Globus pallidus (tissue), 1 donor: ENCODE measurements at regions not wholly inside any gene's neighbourhood (a gene's known extent, or its start where the extent isn't known, plus 50 kb on each side); places are given as distances from the start of the nearest gene placed in this dataset.
"Not testable (repeated sequence)": the region's sequence is repeated elsewhere in the genome, so short reads cannot be mapped to it uniquely, and the experiment has no call there.

Experiments
- DNase-seq: peaks from one replicate; pipeline ENCODE4 v3.0.0-alpha.2; 2015; ENCODE audit warnings: low spot score

GRCh38 chr7:140283472-140283871 is 106.7 kb upstream of the KDM7A start:
- no peak for DNase-seq

GRCh38 chr7:140281960-140282359 is 105.2 kb upstream of the KDM7A start:
- DNase-seq, result no peak

GRCh38 chr7:140281255-140281654 is 104.5 kb upstream of the KDM7A start:
- no peak for DNase-seq

GRCh38 chr7:140276001-140276400 is 99.2 kb upstream of the KDM7A start:
- DNase-seq, result no peak

GRCh38 chr7:140275069-140275965 is 98.5 kb upstream of the KDM7A start:
- no peak for DNase-seq

- no peak for DNase-seq
Measured at GRCh38 chr7:140273417-140273816, 96.6 kb upstream of the KDM7A start.

GRCh38 chr7:140271643-140271968 is 94.8 kb upstream of the KDM7A start:
- not testable (repeated sequence) for DNase-seq

- DNase-seq, result no peak
Measured at GRCh38 chr7:140269004-140269638, 92.3 kb upstream of the KDM7A start.

GRCh38 chr7:140267381-140268226 is 90.8 kb upstream of the KDM7A start:
- no peak for DNase-seq

GRCh38 chr7:140263277-140263676 is 86.5 kb upstream of the KDM7A start:
- DNase-seq, result no peak

GRCh38 chr7:140262242-140262903 is 85.6 kb upstream of the KDM7A start:
- no peak for DNase-seq

GRCh38 chr7:140261522-140261921 is 84.7 kb upstream of the KDM7A start:
- no peak for DNase-seq

- no peak for DNase-seq
Measured at GRCh38 chr7:140261105-140261486, 84.3 kb upstream of the KDM7A start.

GRCh38 chr7:140260352-140261104 is 83.7 kb upstream of the KDM7A start:
- peak; percentile 82 for DNase-seq

GRCh38 chr7:140257278-140257677 is 80.5 kb upstream of the KDM7A start:
- not testable (repeated sequence) for DNase-seq

GRCh38 chr7:140254976-140255375 is 78.2 kb upstream of the KDM7A start:
- not testable (repeated sequence) for DNase-seq

- DNase-seq, result peak; percentile 71
Measured at GRCh38 chr7:140249036-140249806, 72.4 kb upstream of the KDM7A start.

- DNase-seq, result no peak
Measured at GRCh38 chr7:140247559-140247958, 70.8 kb upstream of the KDM7A start.

GRCh38 chr7:140245611-140246105 is 68.9 kb upstream of the KDM7A start:
- no peak for DNase-seq
